ENCODE measurements at regions not wholly inside any gene's neighbourhood (a gene's known extent, or its start where the extent isn't known, plus 50 kb on each side); places are given as distances from the start of the nearest gene placed in this dataset.

DNA sequence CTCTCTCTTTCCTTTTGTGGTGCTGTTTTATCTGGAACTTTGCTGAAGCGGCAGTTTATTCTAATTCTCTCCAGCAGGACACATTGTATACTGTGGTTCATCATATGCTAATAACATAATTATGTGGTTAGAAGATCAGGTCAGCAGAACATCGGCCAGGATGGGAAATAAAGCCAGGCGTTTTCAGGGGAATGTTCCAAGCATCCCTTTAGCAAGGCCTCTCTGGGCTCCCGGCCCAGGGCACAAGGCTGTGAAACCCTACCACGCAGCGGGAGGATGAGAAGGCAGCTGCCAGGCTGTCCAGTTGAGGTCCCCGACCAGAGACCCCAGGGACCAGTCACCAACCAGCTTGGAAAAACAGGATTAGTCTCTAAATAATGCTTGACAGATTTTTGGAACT, 112.2 kb upstream of the GALNT17 start:
- TF ChIP-seq RXRA (IDR thresholded peaks at IDR 0.05; ENCODE audit: insufficient read depth, low read depth, low read length) (no peak), MAFK (IDR thresholded peaks at IDR 0.05; ENCODE audit: low read depth, low read length) (no peak), EP300 (IDR thresholded peaks at IDR 0.05; ENCODE audit: borderline replicate concordance in 1 of 2, low read depth in 2 of 2, low read length in 2 of 2) (no peak), NANOG (IDR thresholded peaks at IDR 0.05; ENCODE audit: insufficient read depth, low read depth, low read length, poor library complexity, severe bottlenecking) (no peak), POLR2A (IDR thresholded peaks at IDR 0.05; ENCODE audit: control extremely low read depth in 1 of 2, low read depth in 2 of 2, low read length in 2 of 2) (no peak), TAF1 (IDR thresholded peaks at IDR 0.05; ENCODE audit: low read depth, low read length) (no peak)
- TF ChIP-seq, protein P1, sequence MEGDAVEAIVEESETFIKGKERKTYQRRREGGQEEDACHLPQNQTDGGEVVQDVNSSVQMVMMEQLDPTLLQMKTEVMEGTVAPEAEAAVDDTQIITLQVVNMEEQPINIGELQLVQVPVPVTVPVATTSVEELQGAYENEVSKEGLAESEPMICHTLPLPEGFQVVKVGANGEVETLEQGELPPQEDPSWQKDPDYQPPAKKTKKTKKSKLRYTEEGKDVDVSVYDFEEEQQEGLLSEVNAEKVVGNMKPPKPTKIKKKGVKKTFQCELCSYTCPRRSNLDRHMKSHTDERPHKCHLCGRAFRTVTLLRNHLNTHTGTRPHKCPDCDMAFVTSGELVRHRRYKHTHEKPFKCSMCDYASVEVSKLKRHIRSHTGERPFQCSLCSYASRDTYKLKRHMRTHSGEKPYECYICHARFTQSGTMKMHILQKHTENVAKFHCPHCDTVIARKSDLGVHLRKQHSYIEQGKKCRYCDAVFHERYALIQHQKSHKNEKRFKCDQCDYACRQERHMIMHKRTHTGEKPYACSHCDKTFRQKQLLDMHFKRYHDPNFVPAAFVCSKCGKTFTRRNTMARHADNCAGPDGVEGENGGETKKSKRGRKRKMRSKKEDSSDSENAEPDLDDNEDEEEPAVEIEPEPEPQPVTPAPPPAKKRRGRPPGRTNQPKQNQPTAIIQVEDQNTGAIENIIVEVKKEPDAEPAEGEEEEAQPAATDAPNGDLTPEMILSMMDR (IDR thresholded peaks at IDR 0.05; ENCODE audit: control extremely low read depth in 1 of 3, insufficient read depth in 1 of 3, low read depth in 1 of 3, low read length in 3 of 3) = no peak
- TF ChIP-seq, protein P2, sequence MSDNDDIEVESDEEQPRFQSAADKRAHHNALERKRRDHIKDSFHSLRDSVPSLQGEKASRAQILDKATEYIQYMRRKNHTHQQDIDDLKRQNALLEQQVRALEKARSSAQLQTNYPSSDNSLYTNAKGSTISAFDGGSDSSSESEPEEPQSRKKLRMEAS (IDR thresholded peaks at IDR 0.05) = no peak

Measured in H1 (cell line).